HG03159 (cell line): ENCODE measurements at regions not wholly inside any gene's neighbourhood (a gene's known extent, or its start where the extent isn't known, plus 50 kb on each side); places are given as distances from the start of the nearest gene placed in this dataset.

ENCODE experiments used
- ATAC-seq: cut with Tn5 transposase; IDR thresholded peaks from one replicate; pipeline ENCODE4 v1.9.1; 2021; ENCODE audit warnings: mild to moderate bottlenecking, moderate library complexity; ENCODE audit not compliant: unreplicated experiment

- ATAC-seq: no peak
Measured at GRCh38 chr18:78168526-78168925, 811.1 kb upstream of the SALL3 start.

- ATAC-seq: no peak
Measured at GRCh38 chr18:78169174-78169864, 810.3 kb upstream of the SALL3 start.

GRCh38 chr18:78171954-78172353 is 807.7 kb upstream of the SALL3 start:
- no peak for ATAC-seq

- no peak for ATAC-seq
Measured at GRCh38 chr18:78174737-78175136, 804.9 kb upstream of the SALL3 start.

- no peak for ATAC-seq
Measured at GRCh38 chr18:78178812-78179211, 800.8 kb upstream of the SALL3 start.

- ATAC-seq: no peak
Measured at GRCh38 chr18:78180741-78181140, 798.9 kb upstream of the SALL3 start.

- no peak for ATAC-seq
Measured at GRCh38 chr18:78183815-78184214, 795.8 kb upstream of the SALL3 start.

GRCh38 chr18:78191276-78191675 is 788.3 kb upstream of the SALL3 start:
- no peak for ATAC-seq

GRCh38 chr18:78192054-78192453 is 787.6 kb upstream of the SALL3 start:
- no peak for ATAC-seq

- no peak for ATAC-seq
Measured at GRCh38 chr18:78196280-78196679, 783.3 kb upstream of the SALL3 start.

- no peak for ATAC-seq
Measured at GRCh38 chr18:78199002-78199401, 780.6 kb upstream of the SALL3 start.

- no peak for ATAC-seq
Measured at GRCh38 chr18:78199611-78200010, 780.0 kb upstream of the SALL3 start.

GRCh38 chr18:78207942-78208341 is 771.7 kb upstream of the SALL3 start:
- ATAC-seq: no peak

GRCh38 chr18:78208461-78208860 is 771.2 kb upstream of the SALL3 start:
- no peak for ATAC-seq

GRCh38 chr18:78213361-78213994 is 766.1 kb upstream of the SALL3 start:
- no peak for ATAC-seq

- no peak for ATAC-seq
Measured at GRCh38 chr18:78221496-78221895, 758.1 kb upstream of the SALL3 start.

GRCh38 chr18:78228974-78229373 is 750.6 kb upstream of the SALL3 start:
- ATAC-seq: no peak

GRCh38 chr18:78230911-78231310 is 748.7 kb upstream of the SALL3 start:
- no peak for ATAC-seq

- no peak for ATAC-seq
Measured at GRCh38 chr18:78232196-78232595, 747.4 kb upstream of the SALL3 start.

- no peak for ATAC-seq
Measured at GRCh38 chr18:78237864-78238263, 741.8 kb upstream of the SALL3 start.

GRCh38 chr18:78238404-78239089 is 741.1 kb upstream of the SALL3 start:
- ATAC-seq: no peak

- no peak for ATAC-seq
Measured at GRCh38 chr18:78239090-78239457, 740.5 kb upstream of the SALL3 start.
